Transverse colon (tissue), 4 donors: ENCODE measurements at regions not wholly inside any gene's neighbourhood (a gene's known extent, or its start where the extent isn't known, plus 50 kb on each side); places are given as distances from the start of the nearest gene placed in this dataset.
"Not testable (repeated sequence)": the region's sequence is repeated elsewhere in the genome, so short reads cannot be mapped to it uniquely, and the experiment has no call there.

Source experiments
- DNase-seq: peaks from one replicate; pipeline ENCODE4 v3.0.0-alpha.2; 2019
- H3K27ac ChIP-seq, 4 donors: fragments of 200-600 bp; sonication (generic); 2 replicates each; pipeline ENCODE4 v1.5.1; 2016 to 2018; ENCODE audit warnings: inconsistent platforms in 4 of 4
- H3K27me3 ChIP-seq: fragments of 200-600 bp; sonication (generic); 2 replicates; pipeline ENCODE4 v1.5.1; 2017; ENCODE audit warnings: inconsistent platforms
- H3K36me3 ChIP-seq, 4 donors: fragments of 200-600 bp; sonication (generic); 2 replicates each; pipeline ENCODE4 v1.5.1; 2017 to 2019; ENCODE audit warnings: inconsistent platforms in 4 of 4
- H3K4me1 ChIP-seq, 4 donors: fragments of 200-600 bp; sonication (generic); 2 replicates each; pipeline ENCODE4 v1.5.1; 2017 to 2020; ENCODE audit warnings: inconsistent platforms in 4 of 4
- H3K4me3 ChIP-seq, 4 donors: fragments of 200-600 bp; sonication (generic); 1 replicate in 1 of 4; 2 replicates in 3 of 4; pipeline versions ENCODE4 v1.5.1 to v1.6.1; 2017 to 2019; ENCODE audit warnings: inconsistent platforms in 4 of 4
- H3K9me3 ChIP-seq, 2 donors: fragments of 200-600 bp; sonication (generic); 2 replicates each; pipeline ENCODE4 v1.5.1; 2017 to 2019; ENCODE audit warnings: inconsistent platforms in 2 of 2
- WGBS, 2 donors: methylation state at CpG; one replicate each; pipeline ENCODE4 v1.1.5; 2018; ENCODE audit warnings: low coverage in 1 of 2; 5-methylcytosine and 5-hydroxymethylcytosine counted together
- in situ Hi-C, 4 donors: fragments of 200-750 bp; cut with MboI; loops; one replicate each; pipeline versions ENCODE4 v1.15.0 to v1.15.1; 2017; ENCODE audit warnings: low sequenced_read_pairs in 3 of 4, low pct_ligation_motif_present in 1 of 4, low pct_unique_long_range_greater_than_20kb in 1 of 4
- intact Hi-C: fragments of 100-400 bp; cut with DNase I; formaldehyde crosslinking; loops from one replicate; pipeline ENCODE4 v1.15.1; 2023; ENCODE audit warnings: low total_unique reads

DNA sequence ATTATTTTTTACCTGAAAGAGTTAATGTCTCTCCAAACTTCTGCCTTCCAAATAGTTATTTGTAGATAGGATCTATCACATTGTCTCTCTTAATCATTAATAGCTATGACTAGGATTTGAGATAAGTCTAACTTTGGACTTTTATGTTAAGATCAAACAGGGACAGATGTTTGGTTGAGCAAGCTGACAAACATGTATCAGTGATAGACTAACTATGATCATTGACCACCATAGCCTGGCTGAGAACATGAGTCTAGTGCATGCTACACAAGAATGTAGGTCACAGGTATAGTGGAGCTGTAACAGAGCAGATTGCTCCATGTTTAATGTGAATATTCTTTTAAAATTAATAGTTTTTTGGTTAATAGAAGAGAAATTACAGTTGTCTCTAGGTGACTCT lies 52.0 kb downstream of the SYT15B start:
- H3K27ac ChIP-seq, H3K27me3 ChIP-seq, H3K36me3 ChIP-seq, intact Hi-C loops, in situ Hi-C loops, H3K4me3 ChIP-seq, H3K4me1 ChIP-seq, DNase-seq, H3K9me3 ChIP-seq: not testable (repeated sequence)

DNA sequence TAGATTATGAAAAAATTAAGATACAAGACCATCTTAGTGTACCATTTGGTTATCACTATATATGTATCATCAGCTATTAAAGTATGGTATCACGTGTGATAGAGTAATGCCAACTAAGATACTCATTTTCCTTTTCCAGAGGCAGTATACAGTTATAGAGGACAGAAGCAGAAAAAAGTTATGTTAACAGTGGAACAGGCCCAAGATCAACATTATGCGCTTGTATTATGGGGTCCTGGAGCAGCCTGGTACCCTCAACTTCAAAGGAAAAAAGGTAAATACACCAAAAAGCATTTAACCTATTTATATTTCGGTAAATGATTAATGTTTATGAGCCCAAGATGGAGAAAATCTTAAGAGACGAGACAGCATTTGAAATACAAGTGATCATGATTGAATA lies 52.9 kb downstream of the SYT15B start:
- H3K27me3 ChIP-seq, H3K4me3 ChIP-seq, H3K4me1 ChIP-seq, H3K27ac ChIP-seq, DNase-seq, intact Hi-C loops, H3K9me3 ChIP-seq, H3K36me3 ChIP-seq, in situ Hi-C loops: not testable (repeated sequence)
- no CpG with 5 or more reads among the region's 4 CpGs for WGBS, 2 donors

DNA sequence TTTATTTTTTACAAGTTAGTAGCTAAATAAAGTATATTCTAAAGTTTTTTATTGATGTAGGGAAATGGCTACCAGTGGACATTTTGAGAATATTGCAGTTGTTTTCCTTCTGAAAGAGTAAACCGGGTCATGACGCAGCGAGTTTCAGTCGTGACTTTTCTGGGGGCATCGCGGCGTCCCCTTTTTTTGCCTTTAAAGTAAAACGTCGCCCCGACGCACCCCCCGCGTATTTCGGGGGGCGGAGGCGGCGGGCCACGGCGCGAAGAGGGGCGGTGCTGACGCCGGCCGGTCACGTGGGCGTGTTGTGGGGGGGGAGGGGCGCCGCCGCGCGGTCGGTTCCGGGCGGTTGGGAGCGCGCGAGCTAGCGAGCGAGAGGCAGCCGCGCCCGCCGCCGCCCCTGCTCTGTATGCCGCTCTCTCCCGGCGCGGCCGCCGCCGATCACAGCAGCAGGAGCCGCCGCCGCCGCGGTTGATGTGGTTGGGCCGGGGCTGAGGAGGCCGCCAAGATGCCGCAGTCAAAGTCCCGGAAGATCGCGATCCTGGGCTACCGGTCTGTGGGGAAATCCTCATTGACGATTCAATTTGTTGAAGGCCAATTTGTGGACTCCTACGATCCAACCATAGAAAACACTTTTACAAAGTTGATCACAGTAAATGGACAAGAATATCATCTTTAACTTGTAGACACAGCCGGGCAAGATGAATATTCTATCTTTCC lies 57.5 kb downstream of the SYT15B start:
- H3K4me1 ChIP-seq, H3K27me3 ChIP-seq, in situ Hi-C loops, H3K36me3 ChIP-seq, intact Hi-C loops, H3K9me3 ChIP-seq: not testable (repeated sequence)
- DNase-seq = peak; percentile 84
- Histone ChIP-seq H3K27ac (peak overlapping the region; percentile 46 to 80 (median 72)), H3K4me3 (peak overlapping the region in 3 of 4 donors; percentile 33 to 51 (median 35))
- 3% methylated on average over 7 of the region's 66 CpGs; no CpG with 5 or more reads in 1 of the 2 donors for WGBS, 2 donors

DNA sequence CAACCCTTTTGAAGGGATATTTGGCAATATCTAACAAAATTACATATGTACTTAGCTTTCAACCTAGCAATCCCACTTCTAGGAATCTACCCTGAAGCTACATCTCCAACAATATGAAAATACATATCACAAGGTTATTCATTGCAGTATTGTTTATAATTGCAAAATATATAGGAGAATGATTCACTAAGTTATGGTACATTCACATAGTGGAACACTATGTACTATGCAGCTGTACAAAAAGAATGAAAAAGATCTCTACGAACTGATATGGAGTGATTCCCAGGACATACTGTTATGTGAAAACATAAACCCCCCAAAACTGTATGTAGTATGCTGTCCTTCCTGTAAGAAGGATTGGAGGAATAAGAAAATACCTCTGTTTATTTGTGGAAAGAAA lies 62.1 kb downstream of the SYT15B start:
- H3K4me3 ChIP-seq, H3K27ac ChIP-seq, intact Hi-C loops, H3K36me3 ChIP-seq, H3K9me3 ChIP-seq, H3K27me3 ChIP-seq, DNase-seq, in situ Hi-C loops, H3K4me1 ChIP-seq: not testable (repeated sequence)
- WGBS, 2 donors = 25 to 44% methylated on average over 1 of the region's 1 CpG

DNA sequence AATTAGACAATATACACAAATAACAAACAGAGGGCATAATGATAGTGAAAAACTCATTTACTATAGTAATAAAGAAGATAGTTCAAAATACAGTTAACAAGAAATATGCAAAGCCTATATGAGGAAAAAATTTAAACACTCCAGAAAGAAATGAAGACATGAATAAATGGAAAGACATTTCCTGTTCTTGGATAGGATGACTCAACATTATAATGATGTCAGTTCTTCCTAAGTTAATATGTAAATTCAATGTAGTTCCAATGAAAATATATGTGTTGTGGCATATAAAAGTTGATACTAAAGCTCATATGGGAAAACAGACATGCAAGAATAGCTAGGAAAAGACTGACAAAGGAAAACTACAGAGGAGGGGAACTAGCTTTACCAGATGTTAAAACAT lies 63.5 kb downstream of the SYT15B start:
- H3K4me3 ChIP-seq, DNase-seq, H3K27ac ChIP-seq, H3K9me3 ChIP-seq, intact Hi-C loops, H3K27me3 ChIP-seq, H3K36me3 ChIP-seq, H3K4me1 ChIP-seq, in situ Hi-C loops: not testable (repeated sequence)

DNA sequence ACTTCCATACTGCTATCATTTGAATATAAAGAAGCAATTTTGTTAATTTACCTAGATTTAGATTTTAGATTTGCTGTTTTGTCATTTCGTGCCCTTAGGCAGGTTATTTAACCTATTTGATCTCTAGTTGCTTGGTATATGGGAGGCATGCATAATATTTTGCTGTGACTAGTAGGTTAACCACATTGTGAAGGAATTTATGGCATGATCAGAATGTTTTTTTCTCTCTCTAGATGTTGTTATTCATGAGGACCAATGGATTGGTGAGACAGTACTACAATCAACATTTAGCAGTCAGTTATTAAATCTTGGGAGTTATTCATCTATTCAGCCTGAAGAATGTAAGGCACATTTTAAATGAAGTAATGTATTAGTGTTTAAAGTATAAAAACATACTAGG lies 67.2 kb downstream of the SYT15B start:
- 57% methylated on average over 1 of the region's 1 CpG; no CpG with 5 or more reads in 1 of the 2 donors for WGBS, 2 donors
- DNase-seq, H3K36me3 ChIP-seq, H3K27ac ChIP-seq, H3K4me3 ChIP-seq, H3K4me1 ChIP-seq, in situ Hi-C loops, H3K27me3 ChIP-seq, H3K9me3 ChIP-seq, intact Hi-C loops: not testable (repeated sequence)

DNA sequence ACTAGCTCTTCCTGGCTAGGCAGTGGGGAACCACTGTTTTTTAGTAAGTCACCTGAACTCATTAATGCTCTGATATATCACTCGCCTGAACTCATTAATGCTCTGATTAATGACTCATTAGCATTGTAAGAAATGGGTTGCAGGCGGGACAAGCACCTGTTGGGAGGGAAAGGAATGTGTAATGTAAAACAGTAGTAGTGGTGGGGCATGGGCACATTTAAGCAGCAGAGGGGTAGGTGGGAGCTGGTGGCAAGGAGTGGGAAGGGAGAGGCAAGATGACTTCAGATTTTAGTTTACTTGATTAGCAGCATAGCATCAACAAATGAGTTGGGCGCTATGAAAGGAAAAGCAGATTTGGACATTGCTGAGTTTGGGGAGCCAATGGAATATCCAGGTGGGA lies 68.2 kb downstream of the SYT15B start:
- H3K27ac ChIP-seq, DNase-seq, H3K4me1 ChIP-seq, H3K36me3 ChIP-seq, H3K27me3 ChIP-seq, intact Hi-C loops, H3K4me3 ChIP-seq, in situ Hi-C loops, H3K9me3 ChIP-seq: not testable (repeated sequence)
- WGBS, 2 donors = 95% methylated on average over 2 of the region's 3 CpGs; no CpG with 5 or more reads in 1 of the 2 donors

DNA sequence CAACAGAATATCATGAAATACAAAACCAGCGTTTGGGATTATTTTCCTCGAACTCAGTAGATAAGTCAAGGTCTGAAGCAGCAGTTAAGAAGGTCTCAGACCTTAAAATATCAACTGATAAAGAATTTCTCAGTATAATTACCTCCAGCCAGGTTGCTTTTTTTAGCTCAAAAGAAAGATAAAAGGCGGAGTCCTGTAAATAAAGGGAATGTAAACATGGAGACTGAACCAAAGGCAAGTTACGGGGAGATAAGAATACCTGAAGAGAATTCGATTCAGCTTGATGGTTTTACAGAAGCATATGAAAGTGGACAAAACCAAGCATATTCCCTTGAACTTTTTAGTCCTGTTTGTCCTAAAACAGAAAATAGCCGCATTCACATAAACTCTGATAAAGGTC lies 73.1 kb downstream of the SYT15B start:
- H3K27ac ChIP-seq, H3K4me3 ChIP-seq, DNase-seq, intact Hi-C loops, H3K9me3 ChIP-seq, H3K27me3 ChIP-seq, H3K4me1 ChIP-seq, in situ Hi-C loops, H3K36me3 ChIP-seq: not testable (repeated sequence)
- WGBS, 2 donors = 8% methylated on average over 2 of the region's 6 CpGs; no CpG with 5 or more reads in 1 of the 2 donors

DNA sequence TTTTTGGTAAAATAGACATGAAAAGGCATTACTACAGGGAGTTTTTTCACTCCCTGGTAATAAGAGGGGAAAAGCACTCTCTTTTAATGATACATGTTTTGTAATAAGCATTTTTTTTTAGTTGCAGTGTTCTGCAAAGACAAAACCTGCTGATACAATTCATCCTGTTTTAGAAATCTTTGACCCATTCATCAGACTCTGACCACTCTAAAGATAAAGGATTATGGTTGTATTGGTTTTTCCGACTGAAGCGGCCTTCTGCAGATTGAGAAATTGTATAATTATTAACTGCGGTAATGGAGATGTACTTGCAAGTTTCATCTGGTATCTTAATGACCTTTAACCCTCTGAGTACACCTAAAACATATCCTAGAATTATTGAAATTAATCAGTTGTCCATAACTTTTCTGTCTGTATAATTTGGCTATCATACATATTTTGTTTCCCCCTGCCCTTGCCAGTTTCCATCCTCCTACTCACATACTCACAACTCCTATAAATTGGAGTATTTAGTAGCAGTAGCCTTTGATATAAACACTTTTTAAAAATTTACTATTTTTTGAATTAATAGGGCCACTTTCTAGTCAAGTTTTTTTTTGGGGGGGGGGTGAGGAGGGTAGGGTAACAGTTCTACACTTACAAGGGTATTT lies 79.4 kb downstream of the SYT15B start:
- WGBS, 2 donors = 75% methylated on average over 2 of the region's 3 CpGs; no CpG with 5 or more reads in 1 of the 2 donors
- H3K27me3 ChIP-seq, H3K36me3 ChIP-seq, in situ Hi-C loops, intact Hi-C loops, H3K4me1 ChIP-seq, H3K27ac ChIP-seq, H3K9me3 ChIP-seq, H3K4me3 ChIP-seq, DNase-seq: not testable (repeated sequence)

DNA sequence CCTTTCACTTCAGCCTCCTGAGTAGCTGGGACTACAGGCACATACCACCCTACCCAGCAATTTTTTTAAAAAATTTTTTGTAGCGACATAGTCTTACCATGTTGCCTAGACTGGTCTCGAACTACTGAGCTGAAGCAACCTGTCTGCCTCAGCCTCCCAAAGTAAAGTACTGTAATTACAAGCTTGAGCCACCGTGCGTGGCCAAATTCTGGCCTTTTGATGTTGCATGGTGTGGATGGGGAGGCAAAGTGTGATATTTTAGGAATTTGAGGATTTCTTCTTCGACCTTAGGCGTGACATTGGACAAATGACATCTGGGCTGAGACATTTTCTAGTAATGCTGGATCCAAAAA lies 81.8 kb downstream of the SYT15B start:
- H3K36me3 ChIP-seq, H3K27me3 ChIP-seq, H3K9me3 ChIP-seq, H3K27ac ChIP-seq, intact Hi-C loops, H3K4me1 ChIP-seq, in situ Hi-C loops, H3K4me3 ChIP-seq, DNase-seq: not testable (repeated sequence)
- WGBS, 2 donors = no CpG with 5 or more reads among the region's 6 CpGs
